Stimulated activated naive CD8-positive, alpha-beta T cell treated with anti-CD3 and anti-CD28 coated beads, Interleukin-15, Interleukin-2, amounts not matched to agents 100 U/mL and 50 U/mL, for 24 hours (primary cell): ENCODE measurements at regions not wholly inside any gene's neighbourhood (a gene's known extent, or its start where the extent isn't known, plus 50 kb on each side); places are given as distances from the start of the nearest gene placed in this dataset.
"Not testable (repeated sequence)": the region's sequence is repeated elsewhere in the genome, so short reads cannot be mapped to it uniquely, and the experiment has no call there.

Source experiments
- ATAC-seq: fragments of 150-1000 bp; cut with Tn5 transposase; one replicate; pipeline ENCODE4 v1.10.0; 2021
- DNase-seq: peaks from one replicate; pipeline ENCODE4 v3.0.0; 2021

- DNase-seq (no peak), ATAC-seq (no peak)
These were observed 471.9 kb downstream of the RPS29 start for GRCh38 chr14:49114161-49114893.

DNA sequence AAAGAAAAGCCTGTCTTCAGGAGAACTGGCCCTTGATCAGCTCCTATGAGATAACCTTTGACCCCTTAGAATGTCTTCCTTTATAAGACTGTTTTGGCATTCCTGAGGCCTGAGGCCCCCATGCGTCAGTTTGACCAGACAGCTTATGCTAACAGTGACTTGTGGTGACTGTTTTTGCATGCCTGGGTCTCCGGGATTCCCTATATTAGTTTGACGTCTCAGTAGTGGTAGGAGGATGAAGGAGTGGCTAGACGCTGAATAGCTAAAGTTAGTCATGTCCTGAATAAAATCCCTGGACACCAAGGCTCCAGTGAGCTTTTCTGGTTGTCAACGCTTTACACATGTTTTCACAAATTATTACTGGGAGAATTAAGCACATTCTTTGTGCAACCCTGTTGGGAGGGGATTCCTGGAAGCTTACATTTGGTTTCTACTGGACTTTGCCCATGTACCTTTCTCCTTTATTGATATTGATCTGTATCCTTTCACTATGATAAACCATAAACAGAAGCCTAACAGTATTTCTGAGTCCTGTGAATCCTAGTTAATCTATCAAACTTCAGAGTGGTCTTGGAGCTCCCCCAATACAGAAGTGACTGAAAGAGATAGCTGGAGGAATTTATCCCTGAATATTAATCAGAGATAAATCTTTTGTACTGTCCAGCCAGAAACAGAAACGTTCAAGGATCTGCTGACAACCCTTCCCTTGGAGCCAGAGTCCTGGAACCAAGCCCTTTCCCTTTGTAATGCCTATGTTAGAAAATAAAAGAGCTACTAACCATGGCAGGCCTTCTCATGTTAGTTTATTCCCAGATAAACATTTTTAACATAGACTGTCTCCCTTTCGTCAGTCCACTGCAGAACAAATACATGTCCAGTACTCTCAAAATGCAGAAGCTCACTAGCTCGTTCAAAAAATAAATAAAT lies 479.2 kb downstream of the RPS29 start:
- no peak for DNase-seq
- no peak for ATAC-seq

GRCh38 chr14:49105956-49106355 lies 480.2 kb downstream of the RPS29 start:
- ATAC-seq (no peak), DNase-seq (no peak)

GRCh38 chr14:49105512-49105911 lies 480.7 kb downstream of the RPS29 start:
- ATAC-seq: no peak

DNA sequence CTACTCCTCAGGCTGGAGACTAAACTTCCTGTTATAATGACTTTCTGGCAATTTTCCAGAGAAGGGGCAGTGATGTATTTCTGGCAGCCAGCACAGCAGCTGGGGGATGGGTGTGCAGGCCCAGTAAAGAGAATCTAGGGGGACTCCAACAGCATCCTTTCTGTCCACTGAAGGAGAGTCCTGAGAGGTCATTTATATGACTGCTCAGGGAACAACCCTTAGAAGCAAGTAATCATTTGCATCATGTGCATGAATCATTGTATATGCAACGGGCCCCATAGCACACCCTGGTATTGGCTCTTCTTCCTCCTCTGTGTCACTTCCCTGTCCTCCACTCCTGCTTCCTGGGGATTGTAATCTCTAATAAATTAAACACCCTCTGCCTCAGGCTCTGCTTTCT lies 493.8 kb downstream of the RPS29 start:
- ATAC-seq (no peak), DNase-seq (no peak)

More at GRCh38 chr14:49105512-49105911, 480.7 kb downstream of the RPS29 start:
- DNase-seq: no peak

- no peak for DNase-seq
- ATAC-seq: no peak
These were observed 497.1 kb downstream of the RPS29 start for GRCh38 chr14:49089107-49089506.

GRCh38 chr14:49073292-49073691 lies 512.9 kb downstream of the RPS29 start:
- ATAC-seq, DNase-seq: not testable (repeated sequence)

- DNase-seq: no peak
- ATAC-seq: no peak
These were observed 527.7 kb downstream of the RPS29 start for GRCh38 chr14:49058511-49058910.

- DNase-seq (no peak), ATAC-seq (no peak)
These were observed 528.2 kb downstream of the RPS29 start for GRCh38 chr14:49057838-49058510.

- no peak for ATAC-seq
- DNase-seq: no peak
These were observed 530.2 kb downstream of the RPS29 start for GRCh38 chr14:49056021-49056420.

DNA sequence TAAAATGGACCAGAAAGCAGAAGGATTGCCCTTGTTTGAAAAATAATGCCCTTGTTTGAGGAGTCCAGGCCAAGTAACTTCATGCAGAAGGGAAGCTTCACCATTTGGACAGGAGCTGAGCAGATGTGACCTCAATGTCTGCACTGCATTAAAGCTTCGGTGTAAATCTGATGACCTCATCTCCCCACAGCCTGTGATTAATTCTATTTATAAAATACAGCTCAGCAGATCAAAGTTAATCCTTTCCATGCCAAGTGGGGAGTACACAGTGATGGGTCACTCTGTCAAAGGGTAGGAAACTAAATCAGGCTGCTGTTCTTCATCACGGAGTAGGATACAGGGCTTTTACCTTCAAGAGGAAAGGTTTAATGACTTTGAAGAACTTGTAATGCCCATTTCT lies 533.7 kb downstream of the RPS29 start:
- ATAC-seq (no peak), DNase-seq (no peak)

DNA sequence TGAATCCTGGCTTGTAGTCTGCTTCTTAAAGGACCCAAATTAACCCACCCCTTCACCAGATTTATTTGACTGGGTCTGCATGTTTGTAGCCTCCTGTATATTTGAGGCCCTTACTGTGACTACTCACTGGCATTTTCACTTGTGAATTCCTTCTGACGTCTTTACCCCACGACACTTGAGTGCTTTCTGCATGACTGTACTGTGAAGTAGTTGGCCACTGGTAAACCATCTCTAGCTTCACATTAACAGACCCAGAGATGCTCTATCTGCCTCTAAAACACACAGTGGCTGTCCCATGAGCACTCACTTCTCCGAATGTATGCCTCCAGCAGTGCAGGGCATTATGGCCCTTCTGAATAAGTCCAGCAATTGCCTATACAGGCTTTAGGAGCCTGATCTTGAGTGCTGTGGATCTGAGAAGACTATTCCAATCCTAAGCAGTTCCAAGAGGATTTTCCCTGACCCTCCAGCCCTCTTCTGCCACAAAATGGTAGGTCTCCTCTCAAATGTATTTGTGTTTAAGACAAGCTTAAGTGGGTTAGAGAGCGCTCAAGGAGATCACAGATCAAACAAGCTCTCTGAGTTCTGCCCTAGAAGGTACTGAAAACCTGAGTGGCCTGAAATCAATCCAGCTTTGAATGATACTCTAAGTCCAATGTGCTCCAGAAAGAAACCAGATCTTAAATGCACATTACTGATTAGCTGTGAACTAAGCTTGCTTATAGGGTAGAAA lies 534.7 kb downstream of the RPS29 start:
- no peak for DNase-seq

GRCh38 chr14:49050822-49051221 lies 535.4 kb downstream of the RPS29 start:
- DNase-seq: no peak
- ATAC-seq: no peak

More for the DNA sequence above, 534.7 kb downstream of the RPS29 start:
- no peak for ATAC-seq

DNA sequence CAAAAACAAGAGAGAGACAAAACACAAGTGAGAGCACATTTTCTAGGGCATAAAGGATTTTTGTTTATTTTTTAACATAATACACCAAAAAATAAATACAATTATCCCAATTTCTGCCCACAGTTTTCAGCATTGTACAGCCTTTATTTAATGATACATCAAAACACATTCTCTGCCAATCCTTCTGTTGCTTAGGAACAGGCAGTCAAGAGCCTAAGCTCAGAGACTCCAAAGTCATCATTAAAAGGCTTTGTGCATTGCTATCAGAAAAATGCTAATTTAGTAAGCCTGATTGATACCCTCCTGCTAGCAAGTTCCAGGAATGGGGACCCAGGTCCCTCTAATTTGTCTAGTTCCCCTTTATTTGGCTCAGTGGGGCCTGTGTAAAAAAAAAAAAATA lies 536.5 kb downstream of the RPS29 start:
- DNase-seq (no peak), ATAC-seq (no peak)

DNA sequence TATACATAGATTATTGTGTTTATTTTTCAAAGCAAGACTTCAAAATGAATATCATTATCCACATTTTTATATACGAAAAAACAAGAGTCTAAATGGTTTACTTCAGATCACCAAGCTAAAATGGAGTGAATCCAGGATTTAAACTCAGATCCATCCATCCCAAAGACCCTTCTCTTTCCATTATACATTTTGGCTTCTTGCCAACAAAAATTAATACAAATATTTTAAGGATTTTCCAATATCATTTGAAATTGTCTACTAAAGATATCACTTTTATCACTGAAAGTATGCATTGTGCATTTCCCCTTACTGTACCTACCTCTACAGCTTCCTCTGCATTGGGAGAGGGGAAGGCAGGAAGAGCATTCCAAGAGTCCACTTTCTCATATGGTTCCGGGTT lies 541.2 kb downstream of the RPS29 start:
- DNase-seq: no peak
- ATAC-seq: no peak

GRCh38 chr14:49036984-49037516 lies 549.1 kb downstream of the RPS29 start:
- no peak for DNase-seq
- no peak for ATAC-seq

GRCh38 chr14:49036266-49036665 lies 549.9 kb downstream of the RPS29 start:
- no peak for DNase-seq
- ATAC-seq: no peak

- no peak for DNase-seq
- no peak for ATAC-seq
These were observed 553.0 kb downstream of the RPS29 start for GRCh38 chr14:49033131-49033530.

DNA sequence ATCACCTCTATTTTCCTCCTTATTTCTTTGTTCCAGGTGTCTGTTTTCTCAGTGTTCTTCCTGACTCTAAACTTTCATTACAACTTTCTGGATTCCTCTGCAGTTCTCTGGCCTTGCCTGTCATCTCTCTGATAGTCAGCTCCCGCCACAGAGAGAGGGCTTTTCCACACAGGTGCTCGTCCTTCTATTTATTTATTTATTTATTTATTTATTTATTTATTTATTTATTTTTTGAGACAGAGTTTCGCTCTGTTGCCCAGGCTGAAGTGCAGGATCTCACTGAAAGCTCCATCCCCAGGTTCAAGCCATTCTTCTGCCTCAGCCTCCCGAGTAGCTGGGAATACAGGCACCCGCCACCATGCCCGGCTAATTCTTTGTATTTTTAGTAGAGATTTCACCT lies 554.5 kb downstream of the RPS29 start:
- not testable (repeated sequence) for ATAC-seq, DNase-seq

DNA sequence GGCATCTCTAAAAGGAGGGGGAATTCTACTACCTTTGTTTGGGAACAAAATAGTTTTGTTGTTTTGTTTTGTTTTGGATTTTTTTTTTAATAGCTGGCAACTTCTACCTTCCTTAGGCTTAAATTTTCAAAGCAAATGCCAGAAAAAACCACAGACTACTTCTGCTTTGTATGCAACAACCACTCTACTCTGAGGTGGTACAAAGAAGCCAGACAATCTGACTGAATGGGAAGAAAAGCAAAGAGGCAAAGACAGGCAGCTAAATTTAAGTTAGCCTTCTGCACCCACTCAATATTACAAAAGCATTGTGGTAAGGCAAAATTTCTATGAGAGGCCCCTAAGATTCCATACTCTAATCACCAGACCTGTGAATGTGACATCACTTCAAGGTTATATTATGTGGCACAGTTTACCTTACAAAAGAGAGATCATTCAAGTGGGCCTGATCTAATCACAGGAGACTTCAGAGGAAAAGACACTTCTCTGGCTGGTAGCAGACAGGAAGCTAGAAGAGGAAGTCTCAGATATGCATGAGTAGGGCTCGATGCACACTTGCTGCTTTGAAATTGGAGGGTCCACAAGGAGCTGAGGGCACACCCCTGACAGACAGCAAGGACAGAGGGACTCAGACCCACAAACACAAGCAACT lies 566.6 kb downstream of the RPS29 start:
- ATAC-seq: no peak
- peak; percentile 3 for DNase-seq

GRCh38 chr14:49017447-49017846 lies 568.7 kb downstream of the RPS29 start:
- DNase-seq (no peak), ATAC-seq (no peak)
